ENCODE measurements at regions not wholly inside any gene's neighbourhood (a gene's known extent, or its start where the extent isn't known, plus 50 kb on each side); places are given as distances from the start of the nearest gene placed in this dataset.

- Mint-ChIP-seq H3K27me3 (peaks cover 14% of the 10 kb centered on the region), H3K9me3 (ENCODE audit: low read depth) (no peaks in the 10 kb centered on the region), H3K27ac (no peak overlapping the region), H3K4me3 (no peak overlapping the region), H3K36me3 (no peaks in the 10 kb centered on the region), H3K4me1 (no peaks in the 10 kb centered on the region)
- no peak for DNase-seq
- CTCF ChIA-PET = no interaction called here
- no peak for ATAC-seq
Measured at GRCh38 chr1:30263405-30263804, 460.0 kb downstream of the MATN1 start.

- DNase-seq (no peak), ATAC-seq (no peak)
- Mint-ChIP-seq H3K27me3 (peaks cover 12% of the 10 kb centered on the region), H3K4me3 (no peak overlapping the region), H3K9me3 (ENCODE audit: low read depth) (no peaks in the 10 kb centered on the region), H3K36me3 (no peaks in the 10 kb centered on the region), H3K4me1 (no peaks in the 10 kb centered on the region), H3K27ac (no peak overlapping the region)
- CTCF ChIA-PET = no interaction called here
Measured at GRCh38 chr1:30262158-30262557, 461.2 kb downstream of the MATN1 start.

- DNase-seq (no peak), ATAC-seq (no peak)
- peaks cover 10% of the 10 kb centered on the region for H3K27me3 Mint-ChIP-seq
- H3K36me3 Mint-ChIP-seq = no peaks in the 10 kb centered on the region
- no peak overlapping the region for H3K27ac Mint-ChIP-seq
- H3K4me1 Mint-ChIP-seq = no peaks in the 10 kb centered on the region
- H3K9me3 Mint-ChIP-seq (ENCODE audit: low read depth) = no peaks in the 10 kb centered on the region
- H3K4me3 Mint-ChIP-seq = no peak overlapping the region
- CTCF ChIA-PET = no interaction called here
Measured at GRCh38 chr1:30260318-30260717, 463.1 kb downstream of the MATN1 start.

DNA sequence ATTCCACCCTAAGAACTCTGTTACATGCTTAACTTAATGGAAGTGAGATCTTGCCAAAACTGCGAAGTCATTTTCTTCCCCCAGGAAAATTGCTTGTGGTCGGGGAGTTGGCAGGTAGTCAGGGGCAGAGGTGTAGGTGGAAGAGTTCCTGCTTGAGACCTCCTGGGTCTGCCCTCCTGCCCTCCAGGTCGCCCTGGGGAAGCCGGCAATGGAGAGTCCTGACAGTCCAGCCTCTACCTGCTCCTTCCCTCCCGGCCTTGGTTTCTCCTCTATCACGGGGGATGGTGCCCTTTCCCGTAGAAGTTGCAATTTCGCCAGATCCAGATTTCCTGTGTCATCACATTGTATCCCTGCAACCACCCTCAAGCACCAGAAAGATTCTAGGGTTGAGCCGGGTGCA lies 463.8 kb downstream of the MATN1 start:
- no peak for ATAC-seq
- H3K27me3 Mint-ChIP-seq = peaks cover 10% of the 10 kb centered on the region
- no peaks in the 10 kb centered on the region for H3K4me1 Mint-ChIP-seq
- CTCF ChIA-PET = no interaction called here
- H3K27ac Mint-ChIP-seq = no peak overlapping the region
- DNase-seq = no peak
- H3K9me3 Mint-ChIP-seq (ENCODE audit: low read depth) = no peaks in the 10 kb centered on the region
- no peaks in the 10 kb centered on the region for H3K36me3 Mint-ChIP-seq
- H3K4me3 Mint-ChIP-seq = no peak overlapping the region

GRCh38 chr1:30258876-30259275 lies 464.5 kb downstream of the MATN1 start:
- DNase-seq (no peak), ATAC-seq (no peak)
- Mint-ChIP-seq H3K9me3 (ENCODE audit: low read depth) (no peaks in the 10 kb centered on the region), H3K27ac (no peak overlapping the region), H3K4me1 (no peaks in the 10 kb centered on the region), H3K4me3 (no peak overlapping the region), H3K36me3 (no peaks in the 10 kb centered on the region), H3K27me3 (peaks cover 10% of the 10 kb centered on the region)
- CTCF ChIA-PET = no interaction called here

GRCh38 chr1:30258471-30258870 lies 464.9 kb downstream of the MATN1 start:
- Mint-ChIP-seq H3K9me3 (ENCODE audit: low read depth) (no peaks in the 10 kb centered on the region), H3K4me1 (no peaks in the 10 kb centered on the region), H3K27me3 (peaks cover 10% of the 10 kb centered on the region), H3K36me3 (no peaks in the 10 kb centered on the region), H3K4me3 (no peak overlapping the region), H3K27ac (no peak overlapping the region)
- DNase-seq = no peak
- no peak for ATAC-seq
- CTCF ChIA-PET = no interaction called here

DNA sequence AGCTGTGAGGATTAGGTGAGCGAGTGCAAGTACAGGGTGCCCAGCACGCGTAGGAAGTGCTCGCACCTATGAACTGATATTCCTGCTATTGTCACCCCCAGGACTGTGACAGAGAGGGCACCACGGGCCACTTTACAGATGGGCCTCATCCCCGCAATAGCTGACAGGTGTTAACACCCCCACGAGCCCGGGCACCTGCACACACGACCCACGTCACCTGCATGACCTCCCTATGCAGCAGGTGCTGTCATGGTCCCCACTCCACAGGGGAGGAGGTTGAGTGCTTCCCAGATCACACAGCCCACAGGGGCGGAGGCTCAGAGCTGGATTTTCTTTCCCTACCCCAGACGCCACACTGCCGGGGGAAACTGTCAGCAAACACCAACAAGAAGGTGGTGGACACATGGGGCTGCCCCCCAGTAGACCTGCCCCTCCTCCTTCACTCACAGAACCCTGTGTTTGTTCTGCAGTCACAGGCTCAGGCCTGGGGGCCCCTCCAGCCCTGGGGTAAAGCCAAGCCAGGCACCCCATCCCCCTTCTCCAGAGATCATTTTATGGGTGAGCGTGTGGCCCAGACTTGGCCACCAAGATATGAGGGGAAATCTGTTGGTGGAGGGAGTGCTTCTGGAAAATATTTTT lies 465.5 kb downstream of the MATN1 start:
- H3K27ac Mint-ChIP-seq = no peak overlapping the region
- peaks cover 10% of the 10 kb centered on the region for H3K27me3 Mint-ChIP-seq
- DNase-seq = no peak
- H3K9me3 Mint-ChIP-seq (ENCODE audit: low read depth) = no peaks in the 10 kb centered on the region
- H3K4me3 Mint-ChIP-seq = no peak overlapping the region
- CTCF ChIA-PET = no interaction called here
- no peaks in the 10 kb centered on the region for H3K36me3 Mint-ChIP-seq
- ATAC-seq = no peak
- H3K4me1 Mint-ChIP-seq = no peaks in the 10 kb centered on the region

DNA sequence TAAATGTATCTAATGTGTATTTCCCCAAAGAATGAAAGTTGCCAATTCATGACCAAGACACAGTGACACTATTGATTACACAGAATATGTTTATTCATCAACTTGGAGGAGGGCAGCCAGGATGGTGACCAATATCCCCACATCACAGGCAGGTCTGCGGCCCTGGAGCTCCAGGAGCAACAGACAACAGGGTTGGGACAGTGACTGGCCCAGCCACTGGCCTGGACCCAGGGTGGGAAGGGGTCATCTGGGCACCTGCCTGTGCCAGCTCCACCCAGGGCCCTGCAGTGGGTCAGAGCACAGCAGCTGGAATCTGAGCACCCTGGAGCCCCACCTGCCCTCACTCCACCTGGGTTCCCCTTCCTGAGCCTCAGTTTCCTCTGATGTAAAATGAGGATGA lies 466.1 kb downstream of the MATN1 start:
- no peaks in the 10 kb centered on the region for H3K36me3 Mint-ChIP-seq
- DNase-seq (no peak), ATAC-seq (no peak)
- CTCF ChIA-PET = no interaction called here
- no peak overlapping the region for H3K4me3 Mint-ChIP-seq
- H3K4me1 Mint-ChIP-seq = no peaks in the 10 kb centered on the region
- H3K27ac Mint-ChIP-seq = no peak overlapping the region
- peaks cover 10% of the 10 kb centered on the region for H3K27me3 Mint-ChIP-seq
- H3K9me3 Mint-ChIP-seq (ENCODE audit: low read depth) = no peaks in the 10 kb centered on the region

- no peak for ATAC-seq
- Mint-ChIP-seq H3K27ac (no peak overlapping the region), H3K4me1 (no peaks in the 10 kb centered on the region), H3K9me3 (ENCODE audit: low read depth) (no peaks in the 10 kb centered on the region), H3K27me3 (peaks cover 10% of the 10 kb centered on the region), H3K4me3 (no peak overlapping the region), H3K36me3 (no peaks in the 10 kb centered on the region)
- no peak for DNase-seq
- CTCF ChIA-PET = no interaction called here
Measured at GRCh38 chr1:30256911-30257310, 466.5 kb downstream of the MATN1 start.

GRCh38 chr1:30255111-30255724 lies 468.2 kb downstream of the MATN1 start:
- no peaks in the 10 kb centered on the region for H3K4me1 Mint-ChIP-seq
- H3K36me3 Mint-ChIP-seq = no peaks in the 10 kb centered on the region
- ATAC-seq = no peak
- peaks cover 10% of the 10 kb centered on the region for H3K27me3 Mint-ChIP-seq
- no peak overlapping the region for H3K27ac Mint-ChIP-seq
- H3K4me3 Mint-ChIP-seq = no peak overlapping the region
- CTCF ChIA-PET = no interaction called here
- H3K9me3 Mint-ChIP-seq (ENCODE audit: low read depth) = no peaks in the 10 kb centered on the region
- DNase-seq = no peak

DNA sequence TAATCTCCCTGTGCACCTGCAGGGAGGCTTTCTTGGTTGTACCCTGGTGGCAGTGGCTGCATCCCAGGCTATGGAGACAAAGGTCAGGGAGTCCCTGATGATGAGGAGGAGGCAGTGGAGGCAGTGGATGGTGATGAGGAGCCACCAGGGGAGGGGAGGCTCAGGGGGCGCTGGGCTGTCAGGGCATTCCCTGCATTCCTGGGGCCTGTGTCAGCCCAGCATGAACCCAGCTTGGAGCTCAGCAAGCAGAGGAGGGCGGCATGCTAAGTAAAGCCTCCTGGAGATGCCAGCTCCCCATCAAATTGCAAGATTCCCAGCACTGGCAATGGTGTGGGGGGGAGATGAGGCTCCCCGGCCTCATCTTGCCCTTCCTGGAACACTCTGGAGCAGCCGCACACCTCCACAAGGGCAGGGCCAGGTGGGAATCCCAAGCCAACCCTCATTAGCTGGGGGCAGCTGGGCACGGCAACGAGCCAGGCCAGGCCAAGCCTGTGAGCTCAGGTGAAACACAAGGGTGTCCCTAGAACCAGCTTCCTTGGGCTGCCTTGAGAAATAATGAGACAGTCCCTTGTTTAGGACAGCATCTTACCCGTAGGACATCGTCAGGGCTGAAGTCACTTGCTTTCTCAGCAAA lies 469.5 kb downstream of the MATN1 start:
- Mint-ChIP-seq H3K4me1 (no peaks in the 10 kb centered on the region), H3K27ac (no peak overlapping the region), H3K36me3 (no peaks in the 10 kb centered on the region), H3K9me3 (ENCODE audit: low read depth) (no peaks in the 10 kb centered on the region), H3K4me3 (no peak overlapping the region), H3K27me3 (peaks cover 3% of the 10 kb centered on the region)
- CTCF ChIA-PET = interaction anchor here (1.2 kb wide), 1 partner anchor 126 kb away, joined by 3 read pairs; no protein-coding TSS in a partner anchor
- DNase-seq (no peak), ATAC-seq (no peak)

DNA sequence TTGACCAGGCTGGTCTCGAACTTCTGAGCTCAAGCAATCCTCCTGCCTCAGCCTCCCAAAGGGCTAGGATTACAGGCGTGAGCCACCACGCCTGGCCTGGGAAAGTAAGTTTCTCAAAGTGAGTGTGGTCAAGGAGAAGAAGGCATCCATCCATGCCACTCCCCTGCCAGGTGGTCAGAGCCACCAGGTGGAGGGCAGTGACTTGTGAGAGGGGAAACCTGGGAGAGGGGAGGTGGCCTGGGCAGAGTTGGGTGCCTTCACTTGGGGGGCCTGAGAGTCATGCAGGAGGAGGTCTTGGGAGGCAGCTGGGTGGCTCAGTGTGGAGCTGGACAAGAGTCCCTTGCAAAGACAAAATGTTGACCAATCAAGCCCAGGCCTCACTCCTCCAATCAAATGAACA lies 470.0 kb downstream of the MATN1 start:
- Mint-ChIP-seq H3K4me3 (no peak overlapping the region), H3K27me3 (no peaks in the 10 kb centered on the region), H3K27ac (no peak overlapping the region), H3K9me3 (ENCODE audit: low read depth) (no peaks in the 10 kb centered on the region), H3K36me3 (no peaks in the 10 kb centered on the region), H3K4me1 (no peaks in the 10 kb centered on the region)
- ATAC-seq (no peak), DNase-seq (no peak)
- CTCF ChIA-PET = no interaction called here

GRCh38 chr1:30250984-30251850 lies 472.2 kb downstream of the MATN1 start:
- Mint-ChIP-seq H3K27me3 (no peaks in the 10 kb centered on the region), H3K4me1 (no peaks in the 10 kb centered on the region), H3K36me3 (no peaks in the 10 kb centered on the region), H3K9me3 (ENCODE audit: low read depth) (no peaks in the 10 kb centered on the region), H3K4me3 (no peak overlapping the region), H3K27ac (no peak overlapping the region)
- CTCF ChIA-PET = interaction anchor here (1.6 kb wide), 1 partner anchor 129 kb away, joined by 5 read pairs; no protein-coding TSS in a partner anchor
- DNase-seq = no peak
- ATAC-seq = no peak

Data from activated CD8-positive, alpha-beta memory T cell treated with anti-CD3 and anti-CD28 coated beads, Interleukin-2, amount 10 ng/mL, durations not matched to agents 7 days and 5 days (primary cell).